Endodermal cell (in vitro differentiated cells): ENCODE measurements at regions not wholly inside any gene's neighbourhood (a gene's known extent, or its start where the extent isn't known, plus 50 kb on each side); places are given as distances from the start of the nearest gene placed in this dataset.

Source experiments
- DNase-seq: peaks from one replicate; pipeline ENCODE4 v3.0.0-alpha.2; 2017
- H3K27ac ChIP-seq: 2 replicates; pipeline ENCODE4 v1.5.1; 2013; ENCODE audit warnings: mild to moderate bottlenecking, low read depth, low read length, moderate library complexity
- H3K27me3 ChIP-seq: 2 replicates; pipeline ENCODE4 v1.6.1; 2013; ENCODE audit warnings: mild to moderate bottlenecking, low read length, moderate library complexity; ENCODE audit not compliant: insufficient read depth, control insufficient read depth, poor library complexity, severe bottlenecking
- H3K36me3 ChIP-seq: 2 replicates; pipeline ENCODE4 v1.7.0; 2013; ENCODE audit warnings: mild to moderate bottlenecking, low read length, moderate library complexity; ENCODE audit not compliant: control insufficient read depth, insufficient read depth
- H3K4me1 ChIP-seq: one replicate; pipeline ENCODE4 v1.7.0; 2013; ENCODE audit warnings: low read length; ENCODE audit not compliant: control insufficient read depth, insufficient read depth
- H3K4me3 ChIP-seq: 2 replicates; pipeline ENCODE4 v1.5.1; 2013; ENCODE audit warnings: mild to moderate bottlenecking, low read length, moderate library complexity
- H3K9ac ChIP-seq: 2 replicates; pipeline ENCODE4 v1.6.1; 2013; ENCODE audit warnings: mild to moderate bottlenecking, low read length, moderate library complexity; ENCODE audit not compliant: poor library complexity, severe bottlenecking; ENCODE audit errors: extremely low read depth
- H3K9me3 ChIP-seq: 2 replicates; pipeline ENCODE4 v1.6.1; 2013; ENCODE audit warnings: mild to moderate bottlenecking, low read length, moderate library complexity; ENCODE audit not compliant: control insufficient read depth
- H3K27ac Mint-ChIP-seq: 2 replicates; pipeline ENCODE4 v1.8.0; 2020; ENCODE audit warnings: mixed read lengths
- H3K27me3 Mint-ChIP-seq: 2 replicates; pipeline ENCODE4 v1.8.0; 2021; ENCODE audit warnings: mild to moderate bottlenecking, mixed read lengths; ENCODE audit not compliant: insufficient read depth
- H3K36me3 Mint-ChIP-seq: 2 replicates; pipeline ENCODE4 v1.8.0; 2020; ENCODE audit warnings: low read depth, mixed read lengths
- H3K4me1 Mint-ChIP-seq: 2 replicates; pipeline ENCODE4 v1.8.0; 2020; ENCODE audit warnings: mixed read lengths
- H3K4me3 Mint-ChIP-seq: 2 replicates; pipeline ENCODE4 v1.8.0; 2020; ENCODE audit warnings: mild to moderate bottlenecking, moderate library complexity, mixed read lengths
- H3K9me3 Mint-ChIP-seq: 2 replicates; pipeline ENCODE4 v1.8.0; 2020; ENCODE audit warnings: mild to moderate bottlenecking, mixed read lengths
- CTCF ChIP-seq: fragments of 200-600 bp; sonication (generic); conservative IDR thresholded peaks from 2 replicates; pipeline ENCODE4 v1.5.0; 2021; ENCODE audit warnings: antibody characterized with exemption, mild to moderate bottlenecking
- WGBS, 2 experiments: methylation state at CpG; one replicate each; pipeline versions ENCODE4 v1.1.5 to v1.1.7; 2013; ENCODE audit warnings: missing lambda C conversion rate in 2 of 2, mixed read lengths in 1 of 2; ENCODE audit not compliant: insufficient coverage in 1 of 2, insufficient read length in 1 of 2; 5-methylcytosine and 5-hydroxymethylcytosine counted together

DNA sequence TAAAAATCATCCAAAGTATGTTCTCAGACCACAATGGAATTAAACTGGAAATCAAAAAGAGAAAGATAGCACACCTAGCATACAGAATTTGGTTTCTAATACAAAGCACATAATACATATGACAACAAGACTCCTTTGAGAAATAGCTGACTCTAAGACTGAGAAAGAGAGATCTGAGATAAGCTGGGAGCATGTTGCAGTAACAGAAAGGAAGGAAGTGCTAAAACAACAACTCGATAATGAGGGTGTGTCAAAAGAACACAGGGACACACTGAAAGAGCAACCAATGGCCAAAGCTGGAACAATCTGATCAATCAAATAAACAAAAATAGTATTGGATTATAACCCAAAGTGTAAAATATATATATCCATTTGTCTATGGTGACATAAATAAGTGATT, 586.6 kb downstream of the C4orf33 start:
- no peak for TF ChIP-seq CTCF
- Histone ChIP-seq H3K27ac (no peak overlapping the region), H3K9ac (no peak overlapping the region), H3K9me3 (peaks cover 9% of the 10 kb centered on the region), H3K27me3 (no peaks in the 10 kb centered on the region), H3K36me3 (no peaks in the 10 kb centered on the region), H3K4me1 (no peaks in the 10 kb centered on the region), H3K4me3 (no peak overlapping the region)
- WGBS, 2 experiments = 71% methylated on average over 1 of the region's 1 CpG; no CpG with 5 or more reads in 1 of the 2 experiments
- peaks cover 9% of the 10 kb centered on the region for H3K9me3 Mint-ChIP-seq
- H3K27me3 Mint-ChIP-seq = no peaks in the 10 kb centered on the region
- no peaks in the 10 kb centered on the region for H3K4me1 Mint-ChIP-seq
- H3K36me3 Mint-ChIP-seq = no peaks in the 10 kb centered on the region
- no peak overlapping the region for H3K27ac Mint-ChIP-seq
- H3K4me3 Mint-ChIP-seq = no peak overlapping the region
- DNase-seq = no peak

- Mint-ChIP-seq H3K27ac (no peak overlapping the region), H3K9me3 (no peaks in the 10 kb centered on the region), H3K27me3 (no peaks in the 10 kb centered on the region), H3K4me3 (no peak overlapping the region), H3K36me3 (no peaks in the 10 kb centered on the region), H3K4me1 (no peaks in the 10 kb centered on the region)
- H3K27me3 ChIP-seq = no peaks in the 10 kb centered on the region
- no peak overlapping the region for H3K27ac ChIP-seq
- H3K9me3 ChIP-seq = no peaks in the 10 kb centered on the region
- H3K9ac ChIP-seq = no peak overlapping the region
- no peaks in the 10 kb centered on the region for H3K4me1 ChIP-seq
- no peaks in the 10 kb centered on the region for H3K36me3 ChIP-seq
- no peak for DNase-seq
- H3K4me3 ChIP-seq = no peak overlapping the region
- no peak for TF ChIP-seq CTCF
Measured at GRCh38 chr4:129707949-129708348, 612.0 kb downstream of the C4orf33 start.

DNA sequence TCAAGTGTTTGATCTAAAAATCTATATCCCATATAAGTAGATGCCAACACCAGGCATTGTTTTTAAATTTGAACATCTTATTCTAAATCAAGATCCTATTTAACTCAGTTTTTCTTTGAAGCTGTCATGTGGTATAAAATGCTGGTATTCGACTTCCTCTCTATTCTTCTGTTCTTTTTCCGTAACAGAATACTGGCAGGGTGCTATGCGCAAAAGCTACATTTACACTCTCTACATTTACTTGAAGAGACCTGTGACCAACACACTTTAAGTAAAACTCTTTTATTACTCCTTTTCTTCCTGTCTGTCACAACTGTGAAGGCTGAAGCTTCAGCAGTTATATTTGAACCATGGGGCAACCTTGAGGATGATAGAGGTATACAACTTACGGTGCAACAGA, 612.8 kb downstream of the C4orf33 start:
- no peaks in the 10 kb centered on the region for H3K4me1 ChIP-seq
- H3K27ac ChIP-seq = no peak overlapping the region
- Mint-ChIP-seq H3K36me3 (no peaks in the 10 kb centered on the region), H3K4me3 (no peak overlapping the region), H3K9me3 (no peaks in the 10 kb centered on the region), H3K27ac (no peak overlapping the region), H3K4me1 (no peaks in the 10 kb centered on the region), H3K27me3 (no peaks in the 10 kb centered on the region)
- H3K9ac ChIP-seq = no peak overlapping the region
- no peak for TF ChIP-seq CTCF
- no peak overlapping the region for H3K4me3 ChIP-seq
- 91 to 94% methylated on average over 3 to 4 of the region's 4 CpGs for WGBS, 2 experiments
- no peaks in the 10 kb centered on the region for H3K36me3 ChIP-seq
- DNase-seq = no peak
- H3K27me3 ChIP-seq = no peaks in the 10 kb centered on the region
- no peaks in the 10 kb centered on the region for H3K9me3 ChIP-seq
